ENCODE measurements at regions not wholly inside any gene's neighbourhood (a gene's known extent, or its start where the extent isn't known, plus 50 kb on each side); places are given as distances from the start of the nearest gene placed in this dataset.

GRCh38 chr11:109221190-109221589, 200.8 kb upstream of the C11orf87 start:
- no peaks in the 10 kb centered on the region for H3K9me2 ChIP-seq (replicated peaks; ENCODE audit: low read depth, low read length)
- H3K9ac ChIP-seq (ENCODE audit: low read depth, low read length, poor library complexity, severe bottlenecking) = no peak overlapping the region
- H3K4me2 ChIP-seq (ENCODE audit: low read depth, low read length, poor library complexity, severe bottlenecking) = no peak overlapping the region
- H3K79me2 ChIP-seq (ENCODE audit: insufficient read depth, low read length) = no peaks in the 10 kb centered on the region
- H4K20me1 ChIP-seq (ENCODE audit: insufficient read depth, low read length, poor library complexity, severe bottlenecking) = no peaks in the 10 kb centered on the region
- H2AFZ ChIP-seq (ENCODE audit: low read length) = no peak overlapping the region
- H3K9me3 ChIP-seq (ENCODE audit: insufficient read depth, low read depth, low read length) = no peaks in the 10 kb centered on the region
- no peaks in the 10 kb centered on the region for H3F3A ChIP-seq (ENCODE audit: low read depth)
- no peak for TF ChIP-seq CTCF (conservative IDR thresholded peaks at IDR 0.05; ENCODE audit: low read length)
- no peak for TF ChIP-seq EZH2phosphoT487 (IDR thresholded peaks at IDR 0.05; ENCODE audit: borderline replicate concordance)
- H3K36me3 ChIP-seq (ENCODE audit: insufficient read depth, low read length) = no peaks in the 10 kb centered on the region
- H3K27me3 ChIP-seq (ENCODE audit: insufficient read depth, low read length, poor library complexity, severe bottlenecking) = no peaks in the 10 kb centered on the region
- no peaks in the 10 kb centered on the region for H3K4me1 ChIP-seq (ENCODE audit: insufficient read depth, low read length, poor library complexity, severe bottlenecking)
- H3K4me3 ChIP-seq (ENCODE audit: low read length, poor library complexity, severe bottlenecking) = no peak overlapping the region

GRCh38 chr11:109222761-109223160, 199.2 kb upstream of the C11orf87 start:
- no peak overlapping the region for H2AFZ ChIP-seq (ENCODE audit: low read length)
- no peak for TF ChIP-seq EZH2phosphoT487 (IDR thresholded peaks at IDR 0.05; ENCODE audit: borderline replicate concordance)
- TF ChIP-seq CTCF (conservative IDR thresholded peaks at IDR 0.05; ENCODE audit: low read length) = no peak
- no peaks in the 10 kb centered on the region for H3F3A ChIP-seq (ENCODE audit: low read depth)
- H3K4me1 ChIP-seq (ENCODE audit: insufficient read depth, low read length, poor library complexity, severe bottlenecking) = no peaks in the 10 kb centered on the region
- no peaks in the 10 kb centered on the region for H3K9me3 ChIP-seq (ENCODE audit: insufficient read depth, low read depth, low read length)
- no peaks in the 10 kb centered on the region for H3K79me2 ChIP-seq (ENCODE audit: insufficient read depth, low read length)
- no peak overlapping the region for H3K4me3 ChIP-seq (ENCODE audit: low read length, poor library complexity, severe bottlenecking)
- H4K20me1 ChIP-seq (ENCODE audit: insufficient read depth, low read length, poor library complexity, severe bottlenecking) = no peaks in the 10 kb centered on the region
- no peak overlapping the region for H3K9ac ChIP-seq (ENCODE audit: low read depth, low read length, poor library complexity, severe bottlenecking)
- H3K9me2 ChIP-seq (replicated peaks; ENCODE audit: low read depth, low read length) = no peaks in the 10 kb centered on the region
- no peaks in the 10 kb centered on the region for H3K36me3 ChIP-seq (ENCODE audit: insufficient read depth, low read length)
- H3K4me2 ChIP-seq (ENCODE audit: low read depth, low read length, poor library complexity, severe bottlenecking) = no peak overlapping the region
- no peaks in the 10 kb centered on the region for H3K27me3 ChIP-seq (ENCODE audit: insufficient read depth, low read length, poor library complexity, severe bottlenecking)

GRCh38 chr11:109223451-109223850, 198.5 kb upstream of the C11orf87 start:
- no peak overlapping the region for H2AFZ ChIP-seq (ENCODE audit: low read length)
- TF ChIP-seq EZH2phosphoT487 (IDR thresholded peaks at IDR 0.05; ENCODE audit: borderline replicate concordance) (no peak), CTCF (conservative IDR thresholded peaks at IDR 0.05; ENCODE audit: low read length) (no peak)
- H3F3A ChIP-seq (ENCODE audit: low read depth) = no peaks in the 10 kb centered on the region
- no peaks in the 10 kb centered on the region for H3K9me3 ChIP-seq (ENCODE audit: insufficient read depth, low read depth, low read length)
- no peaks in the 10 kb centered on the region for H3K4me1 ChIP-seq (ENCODE audit: insufficient read depth, low read length, poor library complexity, severe bottlenecking)
- H4K20me1 ChIP-seq (ENCODE audit: insufficient read depth, low read length, poor library complexity, severe bottlenecking) = no peaks in the 10 kb centered on the region
- H3K36me3 ChIP-seq (ENCODE audit: insufficient read depth, low read length) = no peaks in the 10 kb centered on the region
- no peak overlapping the region for H3K9ac ChIP-seq (ENCODE audit: low read depth, low read length, poor library complexity, severe bottlenecking)
- no peaks in the 10 kb centered on the region for H3K79me2 ChIP-seq (ENCODE audit: insufficient read depth, low read length)
- H3K9me2 ChIP-seq (replicated peaks; ENCODE audit: low read depth, low read length) = no peaks in the 10 kb centered on the region
- H3K27me3 ChIP-seq (ENCODE audit: insufficient read depth, low read length, poor library complexity, severe bottlenecking) = no peaks in the 10 kb centered on the region
- H3K4me3 ChIP-seq (ENCODE audit: low read length, poor library complexity, severe bottlenecking) = no peak overlapping the region
- H3K4me2 ChIP-seq (ENCODE audit: low read depth, low read length, poor library complexity, severe bottlenecking) = no peak overlapping the region
